DND-41 (cell line): ENCODE measurements at regions not wholly inside any gene's neighbourhood (a gene's known extent, or its start where the extent isn't known, plus 50 kb on each side); places are given as distances from the start of the nearest gene placed in this dataset.

Experiments
- EZH2 ChIP-seq: IDR thresholded peaks from 3 replicates; pipeline ENCODE4 v1.6.1; 2012; ENCODE audit warnings: borderline replicate concordance, low read depth, mild to moderate bottlenecking, moderate library complexity, low read length, inconsistent platforms; ENCODE audit not compliant: severe bottlenecking
- TF ChIP-seq, protein P1 (sequence below): IDR thresholded peaks from 2 replicates; pipeline ENCODE4 v1.5.1; 2012; ENCODE audit warnings: borderline replicate concordance, low read length, moderate library complexity, mild to moderate bottlenecking; ENCODE audit not compliant: poor library complexity, severe bottlenecking; ENCODE audit errors: extremely low read depth

DNA sequence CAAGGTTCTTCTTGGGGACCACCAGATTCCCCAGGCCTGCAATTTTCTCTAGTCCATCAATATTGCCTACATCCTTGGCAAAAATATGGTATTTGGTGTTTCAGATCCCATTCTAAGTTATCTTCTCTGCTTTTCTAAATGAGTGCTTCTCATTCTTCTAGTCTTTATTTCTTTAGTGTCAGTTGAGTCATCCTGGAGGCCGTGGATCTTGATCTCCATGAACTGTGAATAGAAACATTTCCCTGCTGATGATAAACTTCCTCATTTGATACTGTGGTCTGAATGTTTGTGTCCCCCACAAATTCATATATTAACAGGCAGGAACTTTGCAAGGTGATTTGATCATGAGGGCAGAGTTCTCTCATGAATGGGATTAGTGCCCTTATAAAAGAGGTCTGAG, 779.3 kb downstream of the INHBA start:
- TF ChIP-seq, protein P1, sequence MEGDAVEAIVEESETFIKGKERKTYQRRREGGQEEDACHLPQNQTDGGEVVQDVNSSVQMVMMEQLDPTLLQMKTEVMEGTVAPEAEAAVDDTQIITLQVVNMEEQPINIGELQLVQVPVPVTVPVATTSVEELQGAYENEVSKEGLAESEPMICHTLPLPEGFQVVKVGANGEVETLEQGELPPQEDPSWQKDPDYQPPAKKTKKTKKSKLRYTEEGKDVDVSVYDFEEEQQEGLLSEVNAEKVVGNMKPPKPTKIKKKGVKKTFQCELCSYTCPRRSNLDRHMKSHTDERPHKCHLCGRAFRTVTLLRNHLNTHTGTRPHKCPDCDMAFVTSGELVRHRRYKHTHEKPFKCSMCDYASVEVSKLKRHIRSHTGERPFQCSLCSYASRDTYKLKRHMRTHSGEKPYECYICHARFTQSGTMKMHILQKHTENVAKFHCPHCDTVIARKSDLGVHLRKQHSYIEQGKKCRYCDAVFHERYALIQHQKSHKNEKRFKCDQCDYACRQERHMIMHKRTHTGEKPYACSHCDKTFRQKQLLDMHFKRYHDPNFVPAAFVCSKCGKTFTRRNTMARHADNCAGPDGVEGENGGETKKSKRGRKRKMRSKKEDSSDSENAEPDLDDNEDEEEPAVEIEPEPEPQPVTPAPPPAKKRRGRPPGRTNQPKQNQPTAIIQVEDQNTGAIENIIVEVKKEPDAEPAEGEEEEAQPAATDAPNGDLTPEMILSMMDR = no peak
- no peak for TF ChIP-seq EZH2
